CD4-positive, alpha-beta memory T cell (primary cell): ENCODE measurements at regions not wholly inside any gene's neighbourhood (a gene's known extent, or its start where the extent isn't known, plus 50 kb on each side); places are given as distances from the start of the nearest gene placed in this dataset.

Source experiments
- CTCF ChIA-PET: fragments of 350-600 bp; sonication (Branson Sonifier 250); formaldehyde crosslinking; loops from one replicate; lab custom pipeline; 2021; ENCODE audit warnings: inconsistent platforms; ENCODE audit not compliant: partially characterized antibody; lab: Charles Lee
- POLR2A ChIA-PET: fragments of 350-600 bp; sonication (Branson Sonifier 250); formaldehyde crosslinking; loops from one replicate; lab custom pipeline; 2021; ENCODE audit not compliant: partially characterized antibody; lab: Charles Lee
- DNase-seq, 5 donors: peaks; one replicate each; pipeline versions ENCODE4 v3.0.0 to v3.0.0-alpha.2; 2020 to 2022; ENCODE audit warnings: mixed read lengths in 1 of 5
- H3K27ac ChIP-seq: one replicate; pipeline ENCODE4 v1.7.0; 2013; ENCODE audit warnings: low read depth, low read length
- H3K27me3 ChIP-seq: 2 replicates; pipeline ENCODE4 v1.7.0; 2013; ENCODE audit warnings: mild to moderate bottlenecking, low read length, moderate library complexity; ENCODE audit not compliant: insufficient read depth
- H3K36me3 ChIP-seq: 2 replicates; pipeline ENCODE4 v1.7.0; 2013; ENCODE audit warnings: mild to moderate bottlenecking, low read length, moderate library complexity; ENCODE audit not compliant: insufficient read depth
- H3K4me1 ChIP-seq: 2 replicates; pipeline ENCODE4 v1.7.0; 2013; ENCODE audit warnings: mild to moderate bottlenecking, low read length, moderate library complexity; ENCODE audit not compliant: insufficient read depth
- H3K4me3 ChIP-seq, 2 donors: one replicate each; pipeline ENCODE4 v1.7.0; 2013; ENCODE audit warnings: low read length in 2 of 2, mild to moderate bottlenecking in 1 of 2
- H3K9me3 ChIP-seq, 2 donors: one replicate each; pipeline ENCODE4 v1.7.0; 2013; ENCODE audit warnings: low read length in 2 of 2, control low read depth in 1 of 2; ENCODE audit not compliant: control insufficient read depth in 1 of 2
- H3K27ac Mint-ChIP-seq, 7 donors: one replicate each; pipeline ENCODE4 v1.8.0; 2020 to 2021; ENCODE audit warnings: mixed read lengths in 7 of 7, mild to moderate bottlenecking in 6 of 7, inconsistent platforms in 3 of 7, moderate library complexity in 3 of 7
- H3K27me3 Mint-ChIP-seq, 2 donors: one replicate each; pipeline ENCODE4 v1.8.0; 2020 to 2021; ENCODE audit warnings: mixed read lengths in 2 of 2
- H3K36me3 Mint-ChIP-seq, 2 donors: one replicate each; pipeline ENCODE4 v1.8.0; 2020 to 2021; ENCODE audit warnings: mixed read lengths in 2 of 2, inconsistent platforms in 1 of 2, mild to moderate bottlenecking in 1 of 2
- H3K4me1 Mint-ChIP-seq, 4 donors: one replicate each; pipeline ENCODE4 v1.8.0; 2020 to 2021; ENCODE audit warnings: mixed read lengths in 4 of 4, mild to moderate bottlenecking in 1 of 4
- H3K4me3 Mint-ChIP-seq, 8 donors: one replicate each; pipeline ENCODE4 v1.8.0; 2020 to 2021; ENCODE audit warnings: mixed read lengths in 8 of 8, mild to moderate bottlenecking in 7 of 8, moderate library complexity in 6 of 8, inconsistent platforms in 3 of 8
- H3K9me3 Mint-ChIP-seq, 8 donors: one replicate each; pipeline ENCODE4 v1.8.0; 2020 to 2021; ENCODE audit warnings: mixed read lengths in 8 of 8, mild to moderate bottlenecking in 5 of 8, inconsistent platforms in 3 of 8, moderate library complexity in 1 of 8
- intact Hi-C: fragments of 100-400 bp; cut with micrococcal nuclease; formaldehyde crosslinking; loops from one replicate; pipeline ENCODE4 v1.15.1; 2023

- H3K4me1 Mint-ChIP-seq: peaks cover 5 to 15% (median 10%) of the 10 kb centered on the region in 4 donors
- no peaks in the 10 kb centered on the region for H3K9me3 ChIP-seq
- H3K36me3 Mint-ChIP-seq: no peaks in the 10 kb centered on the region
- peak; percentile 64 to 84 (median 81) for DNase-seq
- intact Hi-C loops: loop anchor here (5.0 to 10.0 kb wide), 2 partner anchors 768 to 1700 kb away; no protein-coding TSS in a partner anchor
- CTCF ChIA-PET: no interaction called here
- H3K36me3 ChIP-seq: no peaks in the 10 kb centered on the region
- H3K27me3 Mint-ChIP-seq: no peaks in the 10 kb centered on the region
- no peaks in the 10 kb centered on the region for H3K9me3 Mint-ChIP-seq
- H3K27ac Mint-ChIP-seq: peak overlapping the region; percentile 59 to 96 (median 93)
- H3K27me3 ChIP-seq: no peaks in the 10 kb centered on the region
- H3K4me1 ChIP-seq: peaks cover 11% of the 10 kb centered on the region
- POLR2A ChIA-PET: no interaction called here
- peak overlapping the region; percentile 79 to 85 for H3K4me3 ChIP-seq
- H3K4me3 Mint-ChIP-seq: peak overlapping the region; percentile 77 to 93 (median 92)
- peak overlapping the region; percentile 35 for H3K27ac ChIP-seq
Measured at GRCh38 chr6:168884646-168885086, 369.0 kb downstream of the THBS2 start.

GRCh38 chr6:168884050-168884645, 369.5 kb downstream of the THBS2 start:
- intact Hi-C loops: loop anchor here (5.0 to 10.0 kb wide), 2 partner anchors 768 to 1699 kb away; no protein-coding TSS in a partner anchor
- no peaks in the 10 kb centered on the region for H3K36me3 ChIP-seq
- H3K27me3 ChIP-seq: no peaks in the 10 kb centered on the region
- CTCF ChIA-PET: interaction anchor here (1.0 to 1.4 kb wide), 3 partner anchors 8 to 515 kb away, joined by 3 to 6 read pairs (median 5); no protein-coding TSS in a partner anchor
- Mint-ChIP-seq H3K27ac (peak overlapping the region; percentile 59 to 96 (median 93)), H3K4me3 (peak overlapping the region; percentile 77 to 93 (median 92)), H3K27me3 (no peaks in the 10 kb centered on the region), H3K9me3 (no peaks in the 10 kb centered on the region), H3K36me3 (no peaks in the 10 kb centered on the region), H3K4me1 (peaks cover 5 to 15% (median 10%) of the 10 kb centered on the region in 4 donors)
- DNase-seq: peak in 1 of 5 donors; percentile 55
- peak overlapping the region; percentile 35 for H3K27ac ChIP-seq
- POLR2A ChIA-PET: no interaction called here
- peak overlapping the region; percentile 79 to 85 for H3K4me3 ChIP-seq
- H3K4me1 ChIP-seq: peaks cover 11% of the 10 kb centered on the region
- H3K9me3 ChIP-seq: no peaks in the 10 kb centered on the region

GRCh38 chr6:168883410-168884049, 370.1 kb downstream of the THBS2 start:
- Mint-ChIP-seq H3K9me3 (no peaks in the 10 kb centered on the region), H3K4me1 (peaks cover 5 to 15% (median 10%) of the 10 kb centered on the region in 4 donors), H3K27ac (peak overlapping the region; percentile 59 to 96 (median 93)), H3K4me3 (peak overlapping the region in 7 of 8 donors; percentile 77 to 93 (median 91)), H3K36me3 (no peaks in the 10 kb centered on the region), H3K27me3 (no peaks in the 10 kb centered on the region)
- ChIA-PET POLR2A (no interaction called here), CTCF (interaction anchor here (1.0 to 1.4 kb wide), 4 partner anchors 9 to 515 kb away, joined by 3 to 6 read pairs (median 4); no protein-coding TSS in a partner anchor)
- Histone ChIP-seq H3K4me1 (peaks cover 11% of the 10 kb centered on the region), H3K4me3 (no peak overlapping the region), H3K27me3 (no peaks in the 10 kb centered on the region), H3K36me3 (no peaks in the 10 kb centered on the region), H3K27ac (no peak overlapping the region), H3K9me3 (no peaks in the 10 kb centered on the region)
- intact Hi-C loops: loop anchor here (5.0 to 10.0 kb wide), 2 partner anchors 769 to 1699 kb away; no protein-coding TSS in a partner anchor
- DNase-seq: no peak

- Mint-ChIP-seq H3K9me3 (peaks cover 0 to 1% (median 0%) of the 10 kb centered on the region in 8 donors), H3K36me3 (no peaks in the 10 kb centered on the region), H3K27me3 (peaks cover 2% of the 10 kb centered on the region in 2 donors), H3K4me3 (no peak overlapping the region), H3K27ac (peak overlapping the region in 1 of 7 donors; percentile 84), H3K4me1 (peaks cover 5 to 15% (median 10%) of the 10 kb centered on the region in 4 donors)
- Histone ChIP-seq H3K9me3 (no peaks in the 10 kb centered on the region), H3K4me3 (no peak overlapping the region), H3K27me3 (no peaks in the 10 kb centered on the region), H3K27ac (no peak overlapping the region), H3K36me3 (no peaks in the 10 kb centered on the region), H3K4me1 (peaks cover 11% of the 10 kb centered on the region)
- CTCF ChIA-PET: interaction anchor here (1.3 to 3.1 kb wide), 4 partner anchors 8 to 509 kb away, joined by 3 to 16 read pairs (median 6); no protein-coding TSS in a partner anchor
- DNase-seq: no peak
- POLR2A ChIA-PET: no interaction called here
- intact Hi-C loops: loop anchor here (5.0 to 10.0 kb wide), 2 partner anchors 772 to 1695 kb away; no protein-coding TSS in a partner anchor
Measured at GRCh38 chr6:168880271-168880670, 373.4 kb downstream of the THBS2 start.

GRCh38 chr6:168877821-168878282, 375.8 kb downstream of the THBS2 start:
- H3K27me3 ChIP-seq: no peaks in the 10 kb centered on the region
- CTCF ChIA-PET: interaction anchor here (1.5 to 2.3 kb wide), 2 partner anchors 11 to 508 kb away, joined by 4 to 7 read pairs; no protein-coding TSS in a partner anchor
- POLR2A ChIA-PET: no interaction called here
- H3K4me3 ChIP-seq: no peak overlapping the region
- Mint-ChIP-seq H3K36me3 (no peaks in the 10 kb centered on the region), H3K9me3 (peaks cover 0 to 1% (median 0%) of the 10 kb centered on the region in 8 donors), H3K27me3 (peaks cover 4 to 5% of the 10 kb centered on the region in 2 donors), H3K4me3 (no peak overlapping the region), H3K4me1 (peaks cover 0 to 2% (median 0%) of the 10 kb centered on the region in 4 donors), H3K27ac (peak overlapping the region in 1 of 7 donors; percentile 29)
- H3K9me3 ChIP-seq: no peaks in the 10 kb centered on the region
- intact Hi-C loops: no loop called here
- H3K36me3 ChIP-seq: no peaks in the 10 kb centered on the region
- peak in 1 of 5 donors; percentile 12 for DNase-seq
- H3K4me1 ChIP-seq: no peaks in the 10 kb centered on the region
- no peak overlapping the region for H3K27ac ChIP-seq

GRCh38 chr6:168876956-168877355, 376.7 kb downstream of the THBS2 start:
- Mint-ChIP-seq H3K36me3 (no peaks in the 10 kb centered on the region), H3K9me3 (peaks cover 0 to 1% (median 0%) of the 10 kb centered on the region in 8 donors), H3K4me3 (no peak overlapping the region), H3K4me1 (no peaks in the 10 kb centered on the region), H3K27ac (no peak overlapping the region), H3K27me3 (peaks cover 6% of the 10 kb centered on the region in 2 donors)
- CTCF ChIA-PET: interaction anchor here (1.2 kb wide), 1 partner anchor 9 kb away, joined by 5 read pairs; no protein-coding TSS in a partner anchor
- H3K4me1 ChIP-seq: no peaks in the 10 kb centered on the region
- no peak overlapping the region for H3K27ac ChIP-seq
- intact Hi-C loops: no loop called here
- H3K36me3 ChIP-seq: no peaks in the 10 kb centered on the region
- DNase-seq: no peak
- no peak overlapping the region for H3K4me3 ChIP-seq
- no peaks in the 10 kb centered on the region for H3K9me3 ChIP-seq
- POLR2A ChIA-PET: no interaction called here
- H3K27me3 ChIP-seq: no peaks in the 10 kb centered on the region
